WI38 (cell line): ENCODE measurements at regions not wholly inside any gene's neighbourhood (a gene's known extent, or its start where the extent isn't known, plus 50 kb on each side); places are given as distances from the start of the nearest gene placed in this dataset.

Experiments used
- H3K4me3 ChIP-seq: 2 replicates; pipeline ENCODE4 v1.5.1; 2011; ENCODE audit warnings: low read depth, mild to moderate bottlenecking, control low read depth, low read length
- TF ChIP-seq, protein P1 (sequence below): IDR thresholded peaks from 2 replicates; pipeline ENCODE4 v1.5.1; 2012; ENCODE audit warnings: low read depth, mild to moderate bottlenecking, control low read depth, low read length

DNA sequence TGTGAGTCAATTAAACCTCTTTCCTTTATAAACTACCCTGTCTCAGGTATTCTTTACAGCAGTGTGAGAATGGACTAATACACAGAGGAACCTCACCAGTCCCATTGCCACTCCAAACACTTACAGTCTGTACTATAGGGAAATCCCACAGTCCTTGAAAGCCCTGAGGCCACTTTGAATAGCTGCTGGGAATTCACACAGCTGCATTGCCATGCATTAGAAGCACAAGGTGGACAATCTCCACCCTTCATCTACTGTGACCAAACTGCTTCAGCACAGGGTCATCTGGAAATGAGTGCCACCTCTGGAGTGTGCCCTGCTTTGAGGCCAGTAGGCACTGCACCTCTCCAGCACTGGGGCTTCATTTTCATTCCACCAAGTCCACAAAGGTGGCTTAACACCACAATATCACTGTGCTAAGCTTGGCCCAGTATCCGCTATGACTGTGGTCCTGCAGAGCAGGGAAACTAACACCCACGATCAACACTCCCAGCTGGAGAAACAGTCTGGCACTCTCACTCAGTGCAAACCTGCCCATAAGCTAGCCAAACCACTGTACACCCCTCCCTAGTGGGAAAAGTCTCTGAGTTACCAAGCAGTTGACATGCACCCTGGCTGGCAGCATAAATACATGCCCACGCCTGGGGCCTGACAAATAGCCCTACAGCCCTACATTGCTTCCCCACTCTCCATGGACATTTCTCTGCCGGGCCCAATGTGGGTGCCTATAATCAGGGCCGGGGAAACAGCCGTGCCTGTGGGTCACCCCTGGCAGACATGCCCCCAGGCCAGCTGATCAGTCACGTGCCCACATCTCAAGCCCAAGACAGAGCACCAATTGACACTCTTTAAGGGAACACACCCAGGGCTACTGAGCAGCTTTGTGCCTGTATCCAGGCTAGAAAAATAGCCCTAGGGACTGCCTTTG lies 294.3 kb upstream of the MGAT4C start:
- TF ChIP-seq, protein P1, sequence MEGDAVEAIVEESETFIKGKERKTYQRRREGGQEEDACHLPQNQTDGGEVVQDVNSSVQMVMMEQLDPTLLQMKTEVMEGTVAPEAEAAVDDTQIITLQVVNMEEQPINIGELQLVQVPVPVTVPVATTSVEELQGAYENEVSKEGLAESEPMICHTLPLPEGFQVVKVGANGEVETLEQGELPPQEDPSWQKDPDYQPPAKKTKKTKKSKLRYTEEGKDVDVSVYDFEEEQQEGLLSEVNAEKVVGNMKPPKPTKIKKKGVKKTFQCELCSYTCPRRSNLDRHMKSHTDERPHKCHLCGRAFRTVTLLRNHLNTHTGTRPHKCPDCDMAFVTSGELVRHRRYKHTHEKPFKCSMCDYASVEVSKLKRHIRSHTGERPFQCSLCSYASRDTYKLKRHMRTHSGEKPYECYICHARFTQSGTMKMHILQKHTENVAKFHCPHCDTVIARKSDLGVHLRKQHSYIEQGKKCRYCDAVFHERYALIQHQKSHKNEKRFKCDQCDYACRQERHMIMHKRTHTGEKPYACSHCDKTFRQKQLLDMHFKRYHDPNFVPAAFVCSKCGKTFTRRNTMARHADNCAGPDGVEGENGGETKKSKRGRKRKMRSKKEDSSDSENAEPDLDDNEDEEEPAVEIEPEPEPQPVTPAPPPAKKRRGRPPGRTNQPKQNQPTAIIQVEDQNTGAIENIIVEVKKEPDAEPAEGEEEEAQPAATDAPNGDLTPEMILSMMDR: no peak

DNA sequence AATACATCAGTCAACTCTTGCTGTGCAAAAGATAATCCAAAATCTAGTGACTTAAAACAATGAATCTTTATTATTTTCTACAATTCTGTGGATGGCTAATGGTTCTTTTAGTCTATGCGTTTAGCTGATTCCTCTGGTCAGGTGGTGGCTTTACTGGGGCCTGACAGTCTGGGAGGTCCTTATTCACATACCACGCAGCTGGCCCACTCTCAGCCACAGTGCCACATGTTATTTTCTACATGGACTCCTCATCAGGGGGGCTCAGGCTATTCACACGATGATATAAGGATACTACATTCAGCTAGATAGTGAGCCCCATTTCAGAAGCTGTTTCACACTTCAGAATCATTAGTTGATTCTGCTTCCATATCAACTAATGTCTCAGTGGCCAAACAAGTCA lies 287.5 kb upstream of the MGAT4C start:
- no peak overlapping the region for H3K4me3 ChIP-seq
- TF ChIP-seq, protein P1: no peak

More for the DNA sequence above, 294.3 kb upstream of the MGAT4C start:
- no peak overlapping the region for H3K4me3 ChIP-seq

GRCh38 chr12:86530996-86531655 lies 274.9 kb upstream of the MGAT4C start:
- no peak overlapping the region for H3K4me3 ChIP-seq
- TF ChIP-seq, protein P1: no peak

GRCh38 chr12:86526060-86526595 lies 269.9 kb upstream of the MGAT4C start:
- no peak overlapping the region for H3K4me3 ChIP-seq
- TF ChIP-seq, protein P1: no peak

GRCh38 chr12:86523844-86524243 lies 267.7 kb upstream of the MGAT4C start:
- no peak overlapping the region for H3K4me3 ChIP-seq
- TF ChIP-seq, protein P1: no peak

DNA sequence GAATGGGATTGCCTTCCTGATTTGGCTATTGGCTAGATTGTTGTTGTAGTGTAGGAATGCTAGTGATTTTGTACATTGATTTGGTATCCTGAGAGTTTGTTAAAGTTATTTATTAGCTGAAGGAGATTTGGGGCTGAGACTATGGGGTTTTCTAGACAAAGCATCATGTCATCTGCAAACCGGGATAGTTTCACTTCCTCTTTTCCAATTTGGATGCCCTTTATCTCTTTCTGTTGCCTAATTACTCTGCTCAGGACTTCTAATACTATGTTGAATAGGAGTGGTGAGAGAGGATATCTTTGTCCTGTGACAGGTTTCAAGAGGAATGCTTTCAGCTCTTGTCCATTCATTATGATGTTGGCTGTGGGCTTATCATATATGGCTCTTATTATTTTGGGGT lies 265.7 kb upstream of the MGAT4C start:
- H3K4me3 ChIP-seq: no peak overlapping the region
- TF ChIP-seq, protein P1: no peak

DNA sequence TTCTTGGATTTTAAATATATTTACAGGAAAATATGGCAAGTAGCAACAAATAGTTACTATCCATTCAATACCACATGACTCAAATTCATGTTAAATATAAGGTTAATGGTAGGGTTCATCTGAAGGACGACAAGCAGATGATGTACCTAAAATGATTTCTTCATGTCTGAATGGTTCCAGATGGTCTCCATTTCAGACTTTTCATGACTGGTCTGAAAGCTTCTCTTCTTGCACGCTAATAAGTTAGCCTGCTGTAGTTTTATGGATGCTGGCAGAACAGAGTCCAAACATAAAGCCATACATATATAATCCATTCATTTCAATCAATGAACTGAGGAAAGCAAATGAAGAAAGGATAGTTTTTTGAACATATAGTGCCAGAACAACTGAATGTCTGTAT lies 257.0 kb upstream of the MGAT4C start:
- H3K4me3 ChIP-seq: no peak overlapping the region

More for the DNA sequence above, 257.0 kb upstream of the MGAT4C start:
- TF ChIP-seq, protein P1: no peak
